Renal cortex interstitium (tissue), 11 donors: ENCODE measurements at regions not wholly inside any gene's neighbourhood (a gene's known extent, or its start where the extent isn't known, plus 50 kb on each side); places are given as distances from the start of the nearest gene placed in this dataset.
"Not testable (repeated sequence)": the region's sequence is repeated elsewhere in the genome, so short reads cannot be mapped to it uniquely, and the experiment has no call there.

ENCODE experiments used
- DNase-seq, 11 donors: peaks; one replicate each; pipeline ENCODE4 v3.0.0-alpha.2; 2013; ENCODE audit warnings: low read depth in 9 of 11, low spot score in 4 of 11; ENCODE audit errors: extremely low read depth in 1 of 11

DNA sequence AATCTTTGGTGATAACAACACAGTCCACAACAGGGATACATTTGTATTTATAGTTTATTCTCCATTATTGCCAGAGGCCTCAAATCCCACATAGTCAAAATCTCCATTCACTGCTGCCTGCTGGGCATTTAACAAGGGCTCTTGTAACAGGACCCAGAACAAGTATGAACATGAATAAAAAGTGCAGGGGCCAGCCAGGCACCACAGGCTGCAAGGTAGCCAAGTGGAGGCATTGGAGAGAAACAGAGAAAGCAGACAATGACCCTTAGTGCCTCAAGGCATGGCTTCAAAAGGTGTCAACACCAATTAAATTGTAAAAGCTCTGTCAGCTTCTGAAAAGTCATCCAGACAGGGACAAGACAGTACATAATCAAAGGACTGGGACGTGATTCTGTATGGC lies 116.8 kb downstream of the ATP6V1G3 start:
- no peak for DNase-seq

GRCh38 chr1:198417039-198417438 lies 123.4 kb downstream of the ATP6V1G3 start:
- DNase-seq = no peak

- DNase-seq = no peak
Measured at GRCh38 chr1:198416296-198416695, 124.2 kb downstream of the ATP6V1G3 start.

- DNase-seq = no peak
Measured at GRCh38 chr1:198411240-198411639, 129.2 kb downstream of the ATP6V1G3 start.

- no peak for DNase-seq
Measured at GRCh38 chr1:198408716-198409115, 131.8 kb downstream of the ATP6V1G3 start.

DNA sequence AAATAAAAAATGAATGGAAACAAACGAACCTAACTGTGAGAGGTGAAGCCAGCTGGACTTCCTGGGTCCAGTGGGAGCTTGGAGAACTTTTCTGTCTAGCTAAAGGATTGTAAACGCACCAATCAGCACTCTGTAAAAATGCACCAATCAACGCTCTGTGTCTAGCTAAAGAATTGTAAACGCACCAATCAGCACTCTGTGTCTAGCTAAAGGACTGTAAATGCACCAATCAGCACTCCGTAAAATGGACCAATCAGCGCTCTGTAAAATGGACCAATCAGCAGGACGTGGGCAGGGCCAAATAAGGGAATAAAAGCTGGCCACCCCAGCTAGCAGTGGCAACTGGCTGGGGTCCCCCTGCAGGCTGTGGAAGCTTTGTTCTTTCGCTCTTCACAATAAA lies 135.8 kb downstream of the ATP6V1G3 start:
- DNase-seq = not testable (repeated sequence)

GRCh38 chr1:198400063-198400462 lies 140.4 kb downstream of the ATP6V1G3 start:
- no peak for DNase-seq

DNA sequence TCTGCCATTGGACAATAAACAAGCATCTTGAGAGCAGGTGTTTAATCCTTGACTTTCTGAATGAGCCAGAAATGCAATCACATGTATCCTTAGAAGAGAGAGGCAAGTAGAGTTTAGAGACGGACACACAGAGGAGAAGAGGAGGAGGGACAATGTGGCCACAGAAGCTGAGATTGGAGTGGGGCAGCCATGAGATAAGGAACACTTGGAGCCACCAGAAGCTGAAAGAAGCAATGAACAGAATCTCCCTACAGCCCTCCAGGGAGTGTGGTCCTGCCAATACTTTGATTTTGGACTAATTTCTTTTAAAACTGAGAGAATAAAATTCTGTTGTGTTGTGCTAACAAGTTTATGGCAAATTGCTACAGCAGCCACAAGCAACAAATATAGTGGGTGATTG lies 141.0 kb downstream of the ATP6V1G3 start:
- no peak for DNase-seq

- DNase-seq = no peak
Measured at GRCh38 chr1:198397208-198397808, 143.2 kb downstream of the ATP6V1G3 start.

- no peak for DNase-seq
Measured at GRCh38 chr1:198391393-198392020, 149.0 kb downstream of the ATP6V1G3 start.

DNA sequence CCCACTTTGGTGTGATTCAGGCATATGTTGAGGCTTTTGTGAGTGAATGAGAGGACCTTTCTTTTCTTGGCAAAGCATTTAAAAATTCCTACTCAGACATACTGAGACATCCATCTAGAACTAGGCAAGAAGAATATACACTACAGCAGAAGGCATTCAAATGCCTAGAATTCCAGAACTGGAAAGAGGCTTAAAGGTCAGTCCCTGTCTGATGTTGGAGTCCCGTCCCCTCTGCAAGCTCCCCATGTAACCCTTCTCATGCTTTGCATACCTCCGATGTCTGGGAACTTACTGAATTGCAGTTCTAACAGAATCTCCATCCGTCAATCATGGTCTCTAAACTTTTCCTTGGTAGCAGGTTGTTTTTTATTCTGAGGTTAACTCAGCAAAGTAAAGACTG lies 152.9 kb downstream of the ATP6V1G3 start:
- no peak for DNase-seq

- DNase-seq = no peak
Measured at GRCh38 chr1:198380275-198380674, 160.2 kb downstream of the ATP6V1G3 start.

GRCh38 chr1:198377702-198378101 lies 162.8 kb downstream of the ATP6V1G3 start:
- DNase-seq = no peak

DNA sequence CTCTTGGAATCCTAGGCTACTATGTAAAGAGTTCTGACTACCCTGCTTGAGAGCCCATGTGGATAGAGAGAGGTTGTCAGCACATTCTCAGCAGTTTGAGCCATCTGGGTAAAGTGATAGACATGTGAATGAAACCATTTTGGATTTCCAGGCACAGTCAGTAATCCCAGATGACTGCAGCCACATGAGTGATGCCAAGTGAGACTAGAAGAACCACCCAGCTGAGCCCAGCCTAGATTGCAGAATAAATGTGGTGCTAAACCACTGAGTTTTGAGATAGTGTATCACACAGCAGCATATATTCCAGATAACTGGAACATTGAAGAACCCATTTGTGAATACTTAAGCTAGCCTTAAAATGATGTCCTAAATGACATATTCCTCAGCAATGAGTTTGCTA lies 166.2 kb downstream of the ATP6V1G3 start:
- DNase-seq = no peak

DNA sequence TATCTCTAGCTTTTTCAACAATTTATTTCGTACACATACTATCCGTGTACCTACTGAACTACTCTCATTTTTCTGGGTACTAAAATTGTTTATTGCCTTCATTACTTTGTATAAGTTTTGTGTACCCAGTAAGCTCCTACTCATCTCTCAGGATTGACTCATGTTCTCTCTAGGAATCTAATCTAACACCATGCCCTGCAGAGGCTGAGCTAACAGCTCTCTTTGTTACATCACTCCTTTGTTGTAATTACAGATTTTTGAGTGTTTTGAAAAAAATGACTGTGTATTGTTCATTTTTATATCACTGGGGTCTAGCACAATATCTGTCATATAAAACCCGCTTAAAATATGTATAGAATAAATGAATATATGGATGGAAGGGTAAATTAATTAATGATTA lies 167.1 kb downstream of the ATP6V1G3 start:
- DNase-seq = no peak
